Spinal cord (tissue), 9 donors: ENCODE measurements at regions not wholly inside any gene's neighbourhood (a gene's known extent, or its start where the extent isn't known, plus 50 kb on each side); places are given as distances from the start of the nearest gene placed in this dataset.

Source experiments
- DNase-seq, 6 donors: peaks; one replicate each; pipeline versions ENCODE4 v3.0.0 to v3.0.0-alpha.2; 2013 to 2015; ENCODE audit warnings: low spot score in 6 of 6, low read depth in 4 of 6
- H3K27ac ChIP-seq: one replicate; pipeline ENCODE4 v1.5.1; 2013; ENCODE audit warnings: low read depth, low read length, control low read depth
- H3K27me3 ChIP-seq: one replicate; pipeline ENCODE4 v1.6.1; 2013; ENCODE audit warnings: low read length; ENCODE audit not compliant: control insufficient read depth, insufficient read depth
- H3K36me3 ChIP-seq: one replicate; pipeline ENCODE4 v1.6.1; 2013; ENCODE audit warnings: low read length; ENCODE audit not compliant: control insufficient read depth, insufficient read depth
- H3K4me1 ChIP-seq: one replicate; pipeline ENCODE4 v1.6.1; 2013; ENCODE audit warnings: low read length; ENCODE audit not compliant: control insufficient read depth, insufficient read depth
- H3K4me3 ChIP-seq: one replicate; pipeline ENCODE4 v1.5.1; 2013; ENCODE audit warnings: low read depth, low read length, control low read depth
- H3K9me3 ChIP-seq: one replicate; pipeline ENCODE4 v1.6.1; 2013; ENCODE audit warnings: low read length; ENCODE audit not compliant: control insufficient read depth, insufficient read depth
- WGBS: methylation state at CpG from one replicate; pipeline ENCODE4 v1.1.5; 2013; ENCODE audit warnings: missing lambda C conversion rate; ENCODE audit not compliant: insufficient coverage; 5-methylcytosine and 5-hydroxymethylcytosine counted together
- donor health status: healthy.

GRCh38 chr1:98467122-98467521, 194.4 kb upstream of the SNX7 start:
- DNase-seq = peak in 1 of 6 donors; percentile 30
- no peak overlapping the region for H3K4me3 ChIP-seq
- no peak overlapping the region for H3K27ac ChIP-seq

GRCh38 chr1:98461873-98462385, 199.6 kb upstream of the SNX7 start:
- no peaks in the 10 kb centered on the region for H3K27me3 ChIP-seq
- H3K4me1 ChIP-seq = no peaks in the 10 kb centered on the region
- H3K27ac ChIP-seq = no peak overlapping the region
- WGBS = 96% methylated on average over 4 of the region's 7 CpGs
- no peak for DNase-seq
- H3K9me3 ChIP-seq = no peaks in the 10 kb centered on the region
- no peak overlapping the region for H3K4me3 ChIP-seq
- H3K36me3 ChIP-seq = no peaks in the 10 kb centered on the region

More at GRCh38 chr1:98467122-98467521, 194.4 kb upstream of the SNX7 start:
- H3K9me3 ChIP-seq = no peaks in the 10 kb centered on the region
- no peaks in the 10 kb centered on the region for H3K36me3 ChIP-seq
- no peaks in the 10 kb centered on the region for H3K27me3 ChIP-seq
- no peaks in the 10 kb centered on the region for H3K4me1 ChIP-seq

DNA sequence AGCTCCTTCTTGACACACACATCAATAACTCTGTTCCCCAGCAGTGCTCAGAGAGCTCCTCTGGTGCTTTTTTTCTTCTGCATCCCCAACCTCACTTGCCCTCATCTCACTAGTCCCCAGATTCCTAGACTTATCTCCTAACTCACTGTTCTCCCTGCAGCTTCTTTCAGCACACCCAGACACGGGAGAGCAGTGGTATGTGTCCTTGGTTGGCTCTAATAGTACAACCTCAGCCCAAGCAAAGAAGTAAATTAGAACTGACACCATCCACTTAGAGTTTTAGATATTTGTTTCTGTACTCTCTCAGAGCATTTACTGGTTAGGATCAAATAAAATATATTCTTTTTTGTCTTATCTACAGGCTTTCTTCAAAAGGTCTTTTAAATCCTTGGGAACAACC, 201.4 kb upstream of the SNX7 start:
- H3K27me3 ChIP-seq = no peaks in the 10 kb centered on the region
- H3K36me3 ChIP-seq = no peaks in the 10 kb centered on the region
- no peak overlapping the region for H3K27ac ChIP-seq
- no peaks in the 10 kb centered on the region for H3K9me3 ChIP-seq
- no peak for DNase-seq
- H3K4me3 ChIP-seq = no peak overlapping the region
- no peaks in the 10 kb centered on the region for H3K4me1 ChIP-seq
- no CpG with 5 or more reads among the region's 1 CpG for WGBS

DNA sequence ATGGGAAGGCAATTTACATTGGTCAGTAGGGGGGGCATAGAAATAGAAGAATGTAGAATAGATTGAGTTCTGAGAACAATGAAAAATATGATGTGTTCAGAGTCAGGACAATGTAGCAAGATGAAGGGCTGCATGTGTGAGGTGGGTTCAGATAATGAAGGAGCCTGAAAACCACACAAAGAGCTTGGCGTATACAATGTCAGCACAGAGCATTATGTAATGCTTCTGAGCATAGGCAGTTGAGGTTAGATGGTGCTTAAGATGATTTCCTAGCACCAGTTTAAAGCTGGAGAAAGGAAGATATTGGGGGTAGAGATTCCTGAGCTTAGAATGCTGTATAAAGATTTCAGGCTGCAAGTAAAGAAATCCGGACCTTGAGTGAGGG, 202.0 kb upstream of the SNX7 start:
- no peaks in the 10 kb centered on the region for H3K36me3 ChIP-seq
- DNase-seq = no peak
- WGBS = 93% methylated on average over 2 of the region's 2 CpGs
- no peaks in the 10 kb centered on the region for H3K27me3 ChIP-seq
- no peak overlapping the region for H3K4me3 ChIP-seq
- no peaks in the 10 kb centered on the region for H3K4me1 ChIP-seq
- no peak overlapping the region for H3K27ac ChIP-seq
- no peaks in the 10 kb centered on the region for H3K9me3 ChIP-seq

GRCh38 chr1:98458511-98459485, 202.7 kb upstream of the SNX7 start:
- Histone ChIP-seq H3K36me3 (no peaks in the 10 kb centered on the region), H3K9me3 (no peaks in the 10 kb centered on the region), H3K27ac (no peak overlapping the region), H3K27me3 (no peaks in the 10 kb centered on the region), H3K4me3 (no peak overlapping the region), H3K4me1 (no peaks in the 10 kb centered on the region)
- peak in 1 of 6 donors; percentile 34 for DNase-seq
- WGBS = no CpG with 5 or more reads among the region's 8 CpGs

DNA sequence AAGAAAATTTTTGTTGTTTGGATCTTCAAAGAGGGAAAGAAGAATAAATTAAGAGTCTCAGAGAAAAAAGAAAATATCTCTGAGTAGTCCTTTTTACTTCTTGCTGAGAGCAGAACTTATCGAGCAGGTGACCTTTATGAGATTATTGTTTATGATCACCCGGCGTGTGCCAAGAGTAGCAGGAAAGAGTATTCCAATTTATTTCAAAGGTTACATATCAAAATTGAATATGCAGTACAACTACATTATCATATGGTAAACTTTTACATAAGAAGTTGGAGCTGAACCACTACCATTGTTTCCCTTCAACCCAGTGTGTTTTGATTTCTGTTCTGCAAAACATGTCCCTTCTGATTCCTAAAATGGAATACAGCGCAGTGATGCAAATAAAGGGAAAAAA, 204.3 kb upstream of the SNX7 start:
- H3K9me3 ChIP-seq = no peaks in the 10 kb centered on the region
- H3K36me3 ChIP-seq = no peaks in the 10 kb centered on the region
- no peak overlapping the region for H3K27ac ChIP-seq
- WGBS = no CpG with 5 or more reads among the region's 4 CpGs
- no peaks in the 10 kb centered on the region for H3K4me1 ChIP-seq
- no peak overlapping the region for H3K4me3 ChIP-seq
- DNase-seq = no peak
- no peaks in the 10 kb centered on the region for H3K27me3 ChIP-seq

- Histone ChIP-seq H3K4me1 (no peaks in the 10 kb centered on the region), H3K9me3 (no peaks in the 10 kb centered on the region), H3K27me3 (no peaks in the 10 kb centered on the region), H3K4me3 (no peak overlapping the region), H3K36me3 (no peaks in the 10 kb centered on the region), H3K27ac (no peak overlapping the region)
- DNase-seq = peak in 1 of 6 donors; percentile 26
- WGBS = 66% methylated on average over 3 of the region's 4 CpGs
Measured at GRCh38 chr1:98454666-98455065, 206.9 kb upstream of the SNX7 start.

DNA sequence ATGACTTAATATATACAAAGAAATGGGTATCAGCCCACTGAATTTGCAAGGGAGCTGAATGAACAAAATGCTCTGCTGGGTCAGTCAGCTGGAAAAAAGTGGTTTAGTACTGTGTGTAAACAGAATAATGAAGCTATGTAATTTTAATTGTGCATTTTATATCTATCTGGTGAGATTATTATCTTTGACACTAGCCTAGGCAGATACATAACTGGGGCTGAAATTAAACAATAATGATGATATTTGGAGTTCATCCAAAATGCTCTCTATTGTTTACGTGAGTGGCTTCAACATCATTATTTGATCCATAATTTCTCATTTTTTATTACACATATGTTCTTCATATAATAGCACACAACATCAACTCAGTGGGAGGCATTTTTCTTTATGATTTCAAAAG, 208.5 kb upstream of the SNX7 start:
- Histone ChIP-seq H3K27me3 (no peaks in the 10 kb centered on the region), H3K27ac (no peak overlapping the region), H3K4me3 (no peak overlapping the region), H3K9me3 (no peaks in the 10 kb centered on the region), H3K4me1 (no peaks in the 10 kb centered on the region), H3K36me3 (no peaks in the 10 kb centered on the region)
- WGBS = no CpG with 5 or more reads among the region's 1 CpG
- peak in 1 of 6 donors; percentile 63 for DNase-seq

DNA sequence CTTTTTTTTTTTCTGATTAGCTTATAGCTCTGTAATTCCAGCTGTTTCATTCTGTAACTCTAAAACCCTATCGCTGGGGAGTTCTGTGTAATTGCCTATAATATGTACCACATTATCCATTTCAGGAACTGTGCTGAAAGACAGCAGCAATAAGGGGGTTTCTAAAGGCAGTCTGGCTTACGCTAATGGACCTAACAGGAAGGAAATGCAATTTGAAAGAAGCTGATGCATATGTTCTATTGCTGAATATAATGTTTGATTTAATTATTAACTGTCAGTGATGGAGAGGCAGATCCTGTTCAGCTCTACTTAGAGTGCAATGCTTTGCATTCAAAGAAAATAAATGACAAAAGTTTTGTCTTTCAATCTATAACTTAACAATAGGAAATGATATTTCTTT, 209.4 kb upstream of the SNX7 start:
- 71% methylated on average over 1 of the region's 2 CpGs for WGBS
- Histone ChIP-seq H3K4me1 (no peaks in the 10 kb centered on the region), H3K9me3 (no peaks in the 10 kb centered on the region), H3K27me3 (no peaks in the 10 kb centered on the region), H3K4me3 (no peak overlapping the region), H3K27ac (no peak overlapping the region), H3K36me3 (no peaks in the 10 kb centered on the region)
- peak in 1 of 6 donors; percentile 82 for DNase-seq

GRCh38 chr1:98441281-98441680, 220.2 kb upstream of the SNX7 start:
- Histone ChIP-seq H3K27ac (no peak overlapping the region), H3K4me3 (no peak overlapping the region), H3K9me3 (no peaks in the 10 kb centered on the region), H3K27me3 (no peaks in the 10 kb centered on the region), H3K4me1 (no peaks in the 10 kb centered on the region), H3K36me3 (no peaks in the 10 kb centered on the region)
- no peak for DNase-seq
- WGBS = no CpG with 5 or more reads among the region's 1 CpG
